ENCODE measurements at regions not wholly inside any gene's neighbourhood (a gene's known extent, or its start where the extent isn't known, plus 50 kb on each side); places are given as distances from the start of the nearest gene placed in this dataset.

- peak; percentile 39 for DNase-seq (ENCODE audit: low read depth)
- no peak for TF ChIP-seq CTCF (IDR thresholded peaks at IDR 0.05; ENCODE audit: control insufficient read depth, insufficient read depth, low read depth, low read length, missing control alignments)
- no peak overlapping the region for H3K4me3 ChIP-seq (ENCODE audit: control insufficient read depth, low read depth, low read length)
Measured at GRCh38 chr11:115676768-115677167, 172.6 kb upstream of the CADM1 start.

GRCh38 chr11:115676206-115676605, 172.0 kb upstream of the CADM1 start:
- H3K4me3 ChIP-seq (ENCODE audit: control insufficient read depth, low read depth, low read length), result no peak overlapping the region
- TF ChIP-seq CTCF (IDR thresholded peaks at IDR 0.05; ENCODE audit: control insufficient read depth, insufficient read depth, low read depth, low read length, missing control alignments), result no peak
- DNase-seq (ENCODE audit: low read depth), result no peak

- no peak for DNase-seq (ENCODE audit: low read depth)
- TF ChIP-seq CTCF (IDR thresholded peaks at IDR 0.05; ENCODE audit: control insufficient read depth, insufficient read depth, low read depth, low read length, missing control alignments), result no peak
Measured at GRCh38 chr11:115674937-115675544, 170.8 kb upstream of the CADM1 start.

GRCh38 chr11:115674176-115674936, 170.1 kb upstream of the CADM1 start:
- no peak for TF ChIP-seq CTCF (IDR thresholded peaks at IDR 0.05; ENCODE audit: control insufficient read depth, insufficient read depth, low read depth, low read length, missing control alignments)
- no peak overlapping the region; the same call in 1 of the 2 replicates for H3K4me3 ChIP-seq (ENCODE audit: control insufficient read depth, low read depth, low read length)
- DNase-seq (ENCODE audit: low read depth), result peak; percentile 24

More at GRCh38 chr11:115674937-115675544, 170.8 kb upstream of the CADM1 start:
- no peak overlapping the region for H3K4me3 ChIP-seq (ENCODE audit: control insufficient read depth, low read depth, low read length)

- no peak for DNase-seq (ENCODE audit: low read depth)
- no peak for TF ChIP-seq CTCF (IDR thresholded peaks at IDR 0.05; ENCODE audit: control insufficient read depth, insufficient read depth, low read depth, low read length, missing control alignments)
- H3K4me3 ChIP-seq (ENCODE audit: control insufficient read depth, low read depth, low read length), result no peak overlapping the region
Measured at GRCh38 chr11:115673720-115674119, 169.5 kb upstream of the CADM1 start.

- H3K4me3 ChIP-seq (ENCODE audit: control insufficient read depth, low read depth, low read length), result no peak overlapping the region
- DNase-seq (ENCODE audit: low read depth), result peak; percentile 67
- TF ChIP-seq CTCF (IDR thresholded peaks at IDR 0.05; ENCODE audit: control insufficient read depth, insufficient read depth, low read depth, low read length, missing control alignments), result no peak
Measured at GRCh38 chr11:115672999-115673411, 168.8 kb upstream of the CADM1 start.

All from AG09309 (cell line).